ENCODE measurements at regions not wholly inside any gene's neighbourhood (a gene's known extent, or its start where the extent isn't known, plus 50 kb on each side); places are given as distances from the start of the nearest gene placed in this dataset.
"Not testable (repeated sequence)": the region's sequence is repeated elsewhere in the genome, so short reads cannot be mapped to it uniquely, and the experiment has no call there.

GRCh38 chr19:56976300-56976699 lies 135.8 kb upstream of the PEG3 start:
- TF ChIP-seq CTCF (IDR thresholded peaks at IDR 0.05; ENCODE audit: low read depth, low read length), result no peak
- no peak for DNase-seq (ENCODE audit: low read depth in 2 of 2)
- H3K4me3 ChIP-seq (replicated peaks in 1 of 2; ENCODE audit: low read depth in 2 of 2, low read length in 2 of 2), result no peak overlapping the region

- no peak for DNase-seq (ENCODE audit: low read depth in 2 of 2)
Measured at GRCh38 chr19:56976995-56977906, 136.7 kb upstream of the PEG3 start.

GRCh38 chr19:56978023-56978565 lies 137.6 kb upstream of the PEG3 start:
- H3K4me3 ChIP-seq (replicated peaks in 1 of 2; ENCODE audit: low read depth in 2 of 2, low read length in 2 of 2), result no peak overlapping the region
- TF ChIP-seq CTCF (IDR thresholded peaks at IDR 0.05; ENCODE audit: low read depth, low read length), result no peak
- DNase-seq (ENCODE audit: low read depth in 2 of 2), result no peak

More at GRCh38 chr19:56976995-56977906, 136.7 kb upstream of the PEG3 start:
- H3K4me3 ChIP-seq (replicated peaks in 1 of 2; ENCODE audit: low read depth in 2 of 2, low read length in 2 of 2), result no peak overlapping the region
- TF ChIP-seq CTCF (IDR thresholded peaks at IDR 0.05; ENCODE audit: low read depth, low read length), result no peak

DNA sequence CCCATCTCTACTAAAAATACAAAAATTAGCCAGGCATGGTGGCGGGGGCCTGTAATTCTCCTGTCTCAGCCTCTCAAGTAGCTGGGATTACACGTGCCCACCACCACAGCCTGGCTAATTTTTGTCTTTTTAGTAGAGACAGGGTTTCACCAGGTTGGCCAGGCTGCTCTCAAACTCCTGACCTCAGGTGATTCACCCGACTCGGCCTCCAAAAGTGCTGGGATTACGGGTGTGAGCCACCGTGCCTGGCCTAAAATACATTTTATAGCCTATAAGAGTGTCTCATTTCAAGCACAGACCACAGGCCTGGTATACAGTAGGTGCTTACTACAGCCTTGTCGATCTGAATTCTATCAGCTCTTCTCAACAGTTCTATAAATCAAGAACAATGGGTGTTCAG lies 139.5 kb upstream of the USP29 start:
- not testable (repeated sequence) for DNase-seq (ENCODE audit: low read depth in 2 of 2); H3K4me3 ChIP-seq (replicated peaks in 1 of 2; ENCODE audit: low read depth in 2 of 2, low read length in 2 of 2)

DNA sequence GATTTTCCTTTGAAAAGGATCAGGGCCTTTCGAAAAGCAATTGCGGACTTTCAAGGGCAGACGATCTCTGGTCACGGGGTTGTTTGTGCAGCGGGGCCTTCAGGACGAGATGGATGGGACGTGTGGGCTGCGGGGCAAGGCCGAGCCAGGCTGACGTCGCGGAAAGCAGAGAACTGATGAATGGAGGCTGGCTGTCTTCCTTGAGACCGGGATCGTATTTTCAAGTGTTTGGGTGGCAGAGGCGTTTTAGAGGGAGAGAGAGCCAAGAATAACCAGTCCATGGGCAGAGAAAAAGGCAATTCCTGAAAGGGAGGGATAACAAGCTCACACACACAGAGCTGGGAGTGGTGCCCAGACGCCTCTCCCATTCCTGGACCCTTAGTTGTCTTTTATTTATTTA lies 138.9 kb upstream of the USP29 start:
- DNase-seq (ENCODE audit: low read depth in 2 of 2), result no peak
- TF ChIP-seq CTCF (IDR thresholded peaks at IDR 0.05; ENCODE audit: low read depth, low read length), result no peak

GRCh38 chr19:56981440-56981839 lies 138.3 kb upstream of the USP29 start:
- not testable (repeated sequence) for H3K4me3 ChIP-seq (replicated peaks in 1 of 2; ENCODE audit: low read depth in 2 of 2, low read length in 2 of 2); DNase-seq (ENCODE audit: low read depth in 2 of 2)

More for the DNA sequence above, 138.9 kb upstream of the USP29 start:
- no peak overlapping the region for H3K4me3 ChIP-seq (replicated peaks in 1 of 2; ENCODE audit: low read depth in 2 of 2, low read length in 2 of 2)

GRCh38 chr19:56983171-56983570 lies 136.6 kb upstream of the USP29 start:
- TF ChIP-seq CTCF (IDR thresholded peaks at IDR 0.05; ENCODE audit: low read depth, low read length), result no peak
- DNase-seq (ENCODE audit: low read depth in 2 of 2), result no peak
- no peak overlapping the region for H3K4me3 ChIP-seq (replicated peaks in 1 of 2; ENCODE audit: low read depth in 2 of 2, low read length in 2 of 2)
